NT2/D1 (cell line): ENCODE measurements at regions not wholly inside any gene's neighbourhood (a gene's known extent, or its start where the extent isn't known, plus 50 kb on each side); places are given as distances from the start of the nearest gene placed in this dataset.

Experiments
- DNase-seq: peaks from one replicate; pipeline ENCODE4 v3.0.0-alpha.2; 2011; ENCODE audit warnings: low read depth, low spot score
- H3K27me3 ChIP-seq: 2 replicates; pipeline ENCODE4 v1.6.0; 2011; ENCODE audit warnings: mild to moderate bottlenecking; ENCODE audit not compliant: insufficient read length, insufficient read depth
- H3K36me3 ChIP-seq: 2 replicates; pipeline ENCODE4 v1.6.1; 2011; ENCODE audit warnings: mild to moderate bottlenecking, low read length, mixed read lengths; ENCODE audit not compliant: insufficient read depth, insufficient read length
- H3K4me1 ChIP-seq: 2 replicates; pipeline ENCODE4 v1.5.1; 2011; ENCODE audit not compliant: insufficient read depth, insufficient read length
- H3K4me3 ChIP-seq: 2 replicates; pipeline ENCODE4 v1.5.1; 2011; ENCODE audit warnings: low read depth; ENCODE audit not compliant: insufficient read length
- H3K9ac ChIP-seq: 2 replicates; pipeline ENCODE4 v1.6.0; 2011; ENCODE audit warnings: low read depth; ENCODE audit not compliant: insufficient read length
- H3K9me3 ChIP-seq: 2 replicates; pipeline ENCODE4 v1.5.1; 2011; ENCODE audit warnings: mild to moderate bottlenecking, low read length; ENCODE audit not compliant: insufficient read depth
- SUZ12 ChIP-seq: IDR thresholded peaks from 2 replicates; pipeline ENCODE4 v1.6.1; 2011; ENCODE audit not compliant: insufficient read length, insufficient read depth; ENCODE audit errors: extremely low read depth
- YY1 ChIP-seq: IDR thresholded peaks from 2 replicates; pipeline ENCODE4 v1.6.1; 2011; ENCODE audit not compliant: insufficient read length, insufficient read depth
- ZNF274 ChIP-seq: IDR thresholded peaks from 2 replicates; pipeline ENCODE4 v1.6.1; 2011; ENCODE audit warnings: mild to moderate bottlenecking, low read depth, low read length

- Histone ChIP-seq H3K27me3 (no peaks in the 10 kb centered on the region), H3K9ac (peak overlapping the region; percentile 12), H3K4me1 (no peaks in the 10 kb centered on the region), H3K4me3 (no peak overlapping the region), H3K36me3 (no peaks in the 10 kb centered on the region), H3K9me3 (peaks cover 15% of the 10 kb centered on the region)
- peak; percentile 43 for DNase-seq
- TF ChIP-seq ZNF274 (no peak), SUZ12 (no peak), YY1 (no peak)
Measured at GRCh38 chr16:51390877-51391276, 239.8 kb upstream of the SALL1 start.

- Histone ChIP-seq H3K9me3 (peaks cover 15% of the 10 kb centered on the region), H3K27me3 (no peaks in the 10 kb centered on the region), H3K4me1 (no peaks in the 10 kb centered on the region), H3K9ac (no peak overlapping the region), H3K36me3 (no peaks in the 10 kb centered on the region), H3K4me3 (no peak overlapping the region)
- TF ChIP-seq ZNF274 (no peak), SUZ12 (no peak)
- peak; percentile 47 for DNase-seq
Measured at GRCh38 chr16:51389881-51390280, 238.8 kb upstream of the SALL1 start.

DNA sequence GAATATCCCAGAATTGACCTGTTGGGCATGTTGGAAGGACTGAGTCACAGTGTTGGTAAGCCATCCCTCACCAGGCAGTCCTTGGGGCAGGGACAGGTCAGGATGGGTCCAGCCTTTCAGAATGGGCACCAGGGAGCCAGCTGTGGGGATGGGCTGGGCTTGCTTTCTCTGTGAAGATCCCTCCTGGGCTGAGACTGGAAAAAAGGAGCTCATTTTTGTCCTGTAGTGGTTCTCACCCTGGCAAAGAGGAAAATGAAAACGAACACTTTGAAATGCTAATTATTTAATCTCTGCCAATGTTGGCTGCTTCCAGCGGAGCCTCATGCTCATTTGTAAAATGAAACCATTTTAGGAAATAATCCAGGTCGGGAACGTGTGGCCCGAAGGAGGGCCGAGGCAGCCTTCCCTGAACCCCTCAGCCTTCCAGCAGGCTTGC is 237.5 kb upstream of the SALL1 start:
- H3K9ac ChIP-seq = no peak overlapping the region
- H3K36me3 ChIP-seq = no peaks in the 10 kb centered on the region
- H3K27me3 ChIP-seq = no peaks in the 10 kb centered on the region
- no peaks in the 10 kb centered on the region for H3K4me1 ChIP-seq
- peaks cover 15% of the 10 kb centered on the region for H3K9me3 ChIP-seq
- TF ChIP-seq ZNF274 = no peak
- no peak for TF ChIP-seq YY1
- TF ChIP-seq SUZ12 = no peak
- no peak overlapping the region for H3K4me3 ChIP-seq
- DNase-seq = no peak

- no peak for DNase-seq
Measured at GRCh38 chr16:51383909-51384308, 232.8 kb upstream of the SALL1 start.

DNA sequence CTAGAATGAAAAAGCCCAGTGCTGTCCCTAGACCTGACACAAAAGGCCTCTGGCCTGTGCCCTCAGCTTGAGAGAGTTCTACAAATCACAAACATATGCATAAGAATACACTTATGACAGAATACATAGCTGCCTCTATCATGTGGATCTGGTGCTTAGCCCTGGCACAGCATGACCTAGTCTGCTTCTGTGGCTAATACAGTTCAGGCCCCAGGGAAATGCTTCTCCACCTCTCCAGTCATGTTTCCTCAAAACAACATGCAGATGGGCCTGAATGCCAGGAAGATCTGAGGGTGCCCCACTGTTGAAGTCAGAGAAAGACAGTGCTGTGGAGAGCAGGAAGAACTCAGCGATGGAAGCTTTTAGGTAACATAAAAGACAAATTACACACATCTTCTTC is 231.9 kb upstream of the SALL1 start:
- Histone ChIP-seq H3K9ac (no peak overlapping the region), H3K36me3 (no peaks in the 10 kb centered on the region), H3K4me1 (peaks cover 2% of the 10 kb centered on the region), H3K4me3 (no peak overlapping the region), H3K27me3 (no peaks in the 10 kb centered on the region), H3K9me3 (no peaks in the 10 kb centered on the region)
- no peak for TF ChIP-seq YY1
- TF ChIP-seq SUZ12 = no peak
- no peak for TF ChIP-seq ZNF274
- DNase-seq = no peak

More at GRCh38 chr16:51383909-51384308, 232.8 kb upstream of the SALL1 start:
- no peaks in the 10 kb centered on the region for H3K27me3 ChIP-seq
- TF ChIP-seq YY1 = no peak
- no peak for TF ChIP-seq SUZ12
- no peak for TF ChIP-seq ZNF274
- no peak overlapping the region for H3K9ac ChIP-seq
- no peaks in the 10 kb centered on the region for H3K36me3 ChIP-seq
- H3K4me3 ChIP-seq = no peak overlapping the region
- peaks cover 2% of the 10 kb centered on the region for H3K4me1 ChIP-seq
- peaks cover 5% of the 10 kb centered on the region; the same call in 1 of the 2 replicates for H3K9me3 ChIP-seq

- no peak for TF ChIP-seq SUZ12
- TF ChIP-seq ZNF274 = no peak
- no peak for TF ChIP-seq YY1
- Histone ChIP-seq H3K9ac (no peak overlapping the region), H3K36me3 (no peaks in the 10 kb centered on the region), H3K9me3 (no peaks in the 10 kb centered on the region), H3K27me3 (no peaks in the 10 kb centered on the region), H3K4me3 (no peak overlapping the region), H3K4me1 (peaks cover 2% of the 10 kb centered on the region)
- no peak for DNase-seq
Measured at GRCh38 chr16:51382211-51382610, 231.1 kb upstream of the SALL1 start.

GRCh38 chr16:51376080-51376479 is 225.0 kb upstream of the SALL1 start:
- no peak for DNase-seq
- H3K27me3 ChIP-seq = no peaks in the 10 kb centered on the region
- no peaks in the 10 kb centered on the region for H3K36me3 ChIP-seq
- TF ChIP-seq ZNF274 (no peak), YY1 (no peak), SUZ12 (no peak)
- H3K9ac ChIP-seq = no peak overlapping the region
- H3K9me3 ChIP-seq = no peaks in the 10 kb centered on the region
- H3K4me1 ChIP-seq = no peaks in the 10 kb centered on the region
- no peak overlapping the region for H3K4me3 ChIP-seq

DNA sequence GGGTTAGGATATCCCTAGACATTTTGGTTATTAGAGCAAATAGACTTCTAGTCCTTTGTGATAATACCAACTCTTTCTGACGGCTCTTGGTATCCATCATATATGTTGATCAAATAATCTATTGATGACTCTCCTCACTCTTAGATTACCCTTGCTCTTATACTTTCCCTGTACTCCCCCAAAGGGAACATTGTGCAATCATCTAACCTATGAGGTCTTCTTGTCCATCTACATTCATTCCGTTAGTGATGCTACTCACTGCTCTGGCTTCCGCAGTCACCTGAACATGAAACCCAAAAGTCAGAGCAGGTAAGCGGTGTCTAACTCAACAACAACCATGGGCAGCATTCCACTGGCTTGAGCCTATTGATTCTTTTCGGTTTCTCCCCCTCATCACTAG is 223.7 kb upstream of the SALL1 start:
- Histone ChIP-seq H3K9ac (no peak overlapping the region), H3K36me3 (no peaks in the 10 kb centered on the region), H3K27me3 (no peaks in the 10 kb centered on the region), H3K9me3 (no peaks in the 10 kb centered on the region; the same call in 1 of the 2 replicates), H3K4me3 (no peak overlapping the region), H3K4me1 (no peaks in the 10 kb centered on the region)
- DNase-seq = no peak
- TF ChIP-seq SUZ12 (no peak), YY1 (no peak), ZNF274 (no peak)
